ENCODE measurements at regions not wholly inside any gene's neighbourhood (a gene's known extent, or its start where the extent isn't known, plus 50 kb on each side); places are given as distances from the start of the nearest gene placed in this dataset.

- H3K36me3 ChIP-seq (replicated peaks; ENCODE audit: insufficient read depth, low read length) = no peaks in the 10 kb centered on the region
- H2AFZ ChIP-seq (ENCODE audit: low read length) = no peak overlapping the region
- no peak for TF ChIP-seq CTCF (IDR thresholded peaks at IDR 0.05; ENCODE audit: low read length)
- TF ChIP-seq EZH2phosphoT487 (IDR thresholded peaks at IDR 0.05; ENCODE audit: low read length) = no peak
- TF ChIP-seq EZH2 (optimal IDR thresholded peaks at IDR 0.05; ENCODE audit: low read depth, low read length) = no peak
- no peak overlapping the region for H3K27ac ChIP-seq (ENCODE audit: low read length)
- H3K27me3 ChIP-seq (replicated peaks; ENCODE audit: insufficient read depth, low read length) = no peaks in the 10 kb centered on the region
- no peak overlapping the region for H3K4me3 ChIP-seq (ENCODE audit: low read length)
- H3K9ac ChIP-seq (ENCODE audit: low read length) = no peak overlapping the region
- no peak for DNase-seq
- H3K4me2 ChIP-seq (ENCODE audit: low read depth, low read length) = no peak overlapping the region
- H4K20me1 ChIP-seq (ENCODE audit: insufficient read depth, low read length) = no peaks in the 10 kb centered on the region
- no peaks in the 10 kb centered on the region for H3K79me2 ChIP-seq (ENCODE audit: low read length)
- H3K9me2 ChIP-seq (replicated peaks; ENCODE audit: insufficient read depth, low read length) = no peaks in the 10 kb centered on the region
- H3K9me3 ChIP-seq (replicated peaks; ENCODE audit: insufficient read depth, low read length) = no peaks in the 10 kb centered on the region
- H3F3A ChIP-seq (ENCODE audit: insufficient read depth, low read length) = no peaks in the 10 kb centered on the region
- no peaks in the 10 kb centered on the region for H3K4me1 ChIP-seq (ENCODE audit: low read length)
These were observed 62.0 kb upstream of the MACF1 start for GRCh38 chr1:39142401-39143060.

- Histone ChIP-seq H4K20me1 (ENCODE audit: insufficient read depth, low read length) (no peaks in the 10 kb centered on the region), H3K79me2 (ENCODE audit: low read length) (no peaks in the 10 kb centered on the region), H3K9ac (ENCODE audit: low read length) (no peak overlapping the region), H3K27me3 (replicated peaks; ENCODE audit: insufficient read depth, low read length) (no peaks in the 10 kb centered on the region), H3K9me3 (replicated peaks; ENCODE audit: insufficient read depth, low read length) (no peaks in the 10 kb centered on the region), H2AFZ (ENCODE audit: low read length) (no peak overlapping the region), H3K27ac (ENCODE audit: low read length) (no peak overlapping the region), H3K4me2 (ENCODE audit: low read depth, low read length) (no peak overlapping the region), H3F3A (ENCODE audit: insufficient read depth, low read length) (no peaks in the 10 kb centered on the region), H3K4me1 (ENCODE audit: low read length) (no peaks in the 10 kb centered on the region), H3K9me2 (replicated peaks; ENCODE audit: insufficient read depth, low read length) (no peaks in the 10 kb centered on the region), H3K4me3 (ENCODE audit: low read length) (no peak overlapping the region), H3K36me3 (replicated peaks; ENCODE audit: insufficient read depth, low read length) (no peaks in the 10 kb centered on the region)
- TF ChIP-seq EZH2 (optimal IDR thresholded peaks at IDR 0.05; ENCODE audit: low read depth, low read length) (no peak), EZH2phosphoT487 (IDR thresholded peaks at IDR 0.05; ENCODE audit: low read length) (no peak), CTCF (IDR thresholded peaks at IDR 0.05; ENCODE audit: low read length) (no peak)
- DNase-seq = no peak
These were observed 59.6 kb upstream of the MACF1 start for GRCh38 chr1:39144924-39145323.

- H3K9me3 ChIP-seq (replicated peaks; ENCODE audit: insufficient read depth, low read length) = no peaks in the 10 kb centered on the region
- H3K27me3 ChIP-seq (replicated peaks; ENCODE audit: insufficient read depth, low read length) = no peaks in the 10 kb centered on the region
- no peak overlapping the region for H3K9ac ChIP-seq (ENCODE audit: low read length)
- no peak for DNase-seq
- H3K4me3 ChIP-seq (ENCODE audit: low read length) = no peak overlapping the region
- no peaks in the 10 kb centered on the region for H4K20me1 ChIP-seq (ENCODE audit: insufficient read depth, low read length)
- no peaks in the 10 kb centered on the region for H3K9me2 ChIP-seq (replicated peaks; ENCODE audit: insufficient read depth, low read length)
- H3K79me2 ChIP-seq (ENCODE audit: low read length) = no peaks in the 10 kb centered on the region
- H3K36me3 ChIP-seq (replicated peaks; ENCODE audit: insufficient read depth, low read length) = no peaks in the 10 kb centered on the region
- H3K4me1 ChIP-seq (ENCODE audit: low read length) = peaks cover 3% of the 10 kb centered on the region; the same call in 1 of the 2 replicates
- H2AFZ ChIP-seq (ENCODE audit: low read length) = no peak overlapping the region
- H3F3A ChIP-seq (ENCODE audit: insufficient read depth, low read length) = no peaks in the 10 kb centered on the region
- no peak overlapping the region for H3K27ac ChIP-seq (ENCODE audit: low read length)
- TF ChIP-seq CTCF (IDR thresholded peaks at IDR 0.05; ENCODE audit: low read length) = no peak
- H3K4me2 ChIP-seq (ENCODE audit: low read depth, low read length) = no peak overlapping the region
These were observed 59.0 kb upstream of the MACF1 start for GRCh38 chr1:39145331-39145965.

All from MM.1S (cell line).